GM12878 (cell line): ENCODE measurements at regions not wholly inside any gene's neighbourhood (a gene's known extent, or its start where the extent isn't known, plus 50 kb on each side); places are given as distances from the start of the nearest gene placed in this dataset.

Experiments used
- CTCF ChIP-seq, 3 experiments: IDR thresholded peaks in 2 of 3; conservative IDR thresholded peaks in 1 of 3; 2 replicates each; pipeline ENCODE4 v1.5.1; 2011; ENCODE audit warnings: low read depth in 3 of 3, low read length in 3 of 3, mild to moderate bottlenecking in 3 of 3, control low read depth in 2 of 3, moderate library complexity in 2 of 3, inconsistent platforms in 1 of 3, mixed read lengths in 1 of 3; ENCODE audit not compliant: control insufficient read depth in 2 of 3, insufficient read depth in 1 of 3; ENCODE audit errors: extremely low read depth in 1 of 3
- EP300 ChIP-seq, 2 experiments: fragments of 150-350 bp in 1 of 2; IDR thresholded peaks; 2 replicates each; pipeline ENCODE4 v1.6.1; 2011 to 2012; ENCODE audit warnings: low read depth in 2 of 2, low read length in 2 of 2, borderline replicate concordance in 1 of 2, improper control_type of control experiment in 1 of 2, inconsistent platforms in 1 of 2; ENCODE audit not compliant: control insufficient read depth in 1 of 2
- KDM1A ChIP-seq: fragments of 200-600 bp; sonication (generic); IDR thresholded peaks from 2 replicates; pipeline ENCODE4 v1.6.1; 2016; ENCODE audit warnings: borderline replicate concordance
- NRF1 ChIP-seq: conservative IDR thresholded peaks from 2 replicates; pipeline ENCODE4 v1.6.1; 2011; ENCODE audit warnings: mild to moderate bottlenecking, low read depth, low read length, improper control_type of control experiment
- PAX8 ChIP-seq: fragments of 450-650 bp; IDR thresholded peaks from 2 replicates; pipeline ENCODE4 v1.6.1; 2017; ENCODE audit warnings: mild to moderate bottlenecking, moderate library complexity
- YY1 ChIP-seq: IDR thresholded peaks from 2 replicates; pipeline ENCODE4 v1.6.1; 2011; ENCODE audit warnings: low read depth, mild to moderate bottlenecking, low read length

- TF ChIP-seq YY1: no peak
- no peak for TF ChIP-seq KDM1A
- no peak for TF ChIP-seq EP300 (IDR thresholded peaks at IDR 0.05; ENCODE audit: borderline replicate concordance in 1 of 2, control insufficient read depth in 1 of 2, low read depth in 2 of 2, low read length in 2 of 2)
- TF ChIP-seq CTCF (IDR thresholded peaks at IDR 0.05 in 2 of 3, conservative IDR thresholded peaks at IDR 0.05 in 1 of 3; ENCODE audit: control insufficient read depth in 2 of 3, extremely low read depth in 1 of 3, insufficient read depth in 1 of 3, low read depth in 3 of 3, low read length in 3 of 3): no peak
- no peak for TF ChIP-seq PAX8
- TF ChIP-seq NRF1: no peak
Measured at GRCh38 chr18:22342625-22343024, 75.1 kb downstream of the CTAGE1 start.
